ENCODE measurements at regions not wholly inside any gene's neighbourhood (a gene's known extent, or its start where the extent isn't known, plus 50 kb on each side); places are given as distances from the start of the nearest gene placed in this dataset.

GRCh38 chr3:41148478-41148877 is 50.8 kb upstream of the CTNNB1 start:
- in situ Hi-C loops (cut with MboI): no loop called here
- BruUV-seq (replicated peaks): no TSS peak
- WGBS (ENCODE audit: insufficient coverage, low coverage, missing lambda C conversion rate): 3% methylated on average over 2 of the region's 2 CpGs
- H3K79me2 ChIP-seq (ENCODE audit: control insufficient read depth, insufficient read depth, low read length): no peaks in the 10 kb centered on the region
- H3K27ac ChIP-seq (ENCODE audit: extremely low read depth, low read depth, low read length): no peak overlapping the region
- ChIA-PET POLR2A (no interaction called here), CTCF (ENCODE audit: low intra/inter-chr PET ratio) (no interaction called here)
- DNase-seq (ENCODE audit: extremely low read depth in 1 of 4, low spot score in 3 of 4) (no peak), FAIRE-seq (no peak), ATAC-seq (no peak)
- no peaks in the 10 kb centered on the region for H3K36me3 ChIP-seq (ENCODE audit: control insufficient read depth, insufficient read depth, low read length)
- no peaks in the 10 kb centered on the region for H3K9me3 ChIP-seq (replicated peaks; ENCODE audit: control insufficient read depth, insufficient read depth, low read depth, low read length)
- H3K9me1 ChIP-seq (ENCODE audit: control insufficient read depth, insufficient read depth, low read length): no peaks in the 10 kb centered on the region
- H3K4me1 ChIP-seq (replicated peaks in 1 of 2; ENCODE audit: control insufficient read depth in 2 of 2, insufficient read depth in 2 of 2, low read length in 2 of 2): no peaks in the 10 kb centered on the region
- H3K27me3 ChIP-seq (ENCODE audit: control insufficient read depth in 2 of 2, insufficient read depth in 2 of 2, low read length in 2 of 2): peaks cover 6 to 15% of the 10 kb centered on the region in 2 experiments; a peak in 3 of 5 replicates
- intact Hi-C loops (cut with micrococcal nuclease): no loop called here
- H2AFZ ChIP-seq (ENCODE audit: low read depth, low read length): no peak overlapping the region
- H3K4me2 ChIP-seq (ENCODE audit: insufficient read depth, low read length): no peak overlapping the region
- H4K20me1 ChIP-seq (replicated peaks; ENCODE audit: control insufficient read depth, insufficient read depth, low read length): no peaks in the 10 kb centered on the region
- H3K9ac ChIP-seq (ENCODE audit: insufficient read depth in 1 of 2, low read depth in 2 of 2, low read length in 2 of 2): no peak overlapping the region
- no peak overlapping the region for H3K4me3 ChIP-seq
- no peak for TF ChIP-seq ZBTB40 (IDR thresholded peaks at IDR 0.05)
- no peak for TF ChIP-seq ZBTB40 (CRISPR knock-in tag; IDR thresholded peaks at IDR 0.05)
- TF ChIP-seq CBX3 (IDR thresholded peaks at IDR 0.05; ENCODE audit: borderline replicate concordance in 1 of 2, low read length in 2 of 2): no peak
- no peak for TF ChIP-seq RBM15 (IDR thresholded peaks at IDR 0.05; ENCODE audit: insufficient read depth, low read length)
- no peak for TF ChIP-seq NKRF (IDR thresholded peaks at IDR 0.05; ENCODE audit: borderline replicate concordance)
- TF ChIP-seq CGGBP1 (CRISPR knock-in tag; IDR thresholded peaks at IDR 0.05): no peak
- no peak for TF ChIP-seq TCF7 (IDR thresholded peaks at IDR 0.05; ENCODE audit: borderline replicate concordance)
- TF ChIP-seq ZNF764 (CRISPR knock-in tag; IDR thresholded peaks at IDR 0.05; ENCODE audit: low read depth): no peak
- no peak for TF ChIP-seq TCF7L2 (IDR thresholded peaks at IDR 0.05; ENCODE audit: low read depth, low read length)
- no peak for TF ChIP-seq ZNF23 (CRISPR knock-in tag; IDR thresholded peaks at IDR 0.05)
- TF ChIP-seq BACH1 (tag; IDR thresholded peaks at IDR 0.05): no peak
- TF ChIP-seq CCNT2 (IDR thresholded peaks at IDR 0.05; ENCODE audit: borderline replicate concordance, extremely low read depth, insufficient read length, low read depth, low read length): no peak
- TF ChIP-seq WHSC1 (IDR thresholded peaks at IDR 0.05; ENCODE audit: low read length): no peak
